ENCODE measurements at regions not wholly inside any gene's neighbourhood (a gene's known extent, or its start where the extent isn't known, plus 50 kb on each side); places are given as distances from the start of the nearest gene placed in this dataset.

DNA sequence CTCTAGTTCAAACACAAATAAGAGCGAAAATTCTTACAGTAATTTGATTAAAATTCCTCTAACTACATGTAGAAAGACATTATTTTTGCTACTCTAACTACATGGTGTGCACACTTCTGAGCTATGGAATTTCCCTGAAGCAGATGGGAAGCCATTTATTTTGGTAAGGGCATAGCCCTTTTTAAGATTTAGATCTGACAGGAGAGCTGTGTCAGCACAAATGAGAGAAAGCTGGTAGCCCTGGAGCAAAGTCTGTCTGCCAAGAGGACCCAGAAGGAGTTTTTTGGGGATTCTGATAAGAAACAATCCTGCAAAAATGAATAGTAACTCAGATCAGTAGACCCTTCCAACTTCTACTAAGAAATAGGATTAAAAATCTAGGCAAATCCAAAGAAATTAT lies 595.9 kb upstream of the MEF2C start:
- TF ChIP-seq, protein P1, sequence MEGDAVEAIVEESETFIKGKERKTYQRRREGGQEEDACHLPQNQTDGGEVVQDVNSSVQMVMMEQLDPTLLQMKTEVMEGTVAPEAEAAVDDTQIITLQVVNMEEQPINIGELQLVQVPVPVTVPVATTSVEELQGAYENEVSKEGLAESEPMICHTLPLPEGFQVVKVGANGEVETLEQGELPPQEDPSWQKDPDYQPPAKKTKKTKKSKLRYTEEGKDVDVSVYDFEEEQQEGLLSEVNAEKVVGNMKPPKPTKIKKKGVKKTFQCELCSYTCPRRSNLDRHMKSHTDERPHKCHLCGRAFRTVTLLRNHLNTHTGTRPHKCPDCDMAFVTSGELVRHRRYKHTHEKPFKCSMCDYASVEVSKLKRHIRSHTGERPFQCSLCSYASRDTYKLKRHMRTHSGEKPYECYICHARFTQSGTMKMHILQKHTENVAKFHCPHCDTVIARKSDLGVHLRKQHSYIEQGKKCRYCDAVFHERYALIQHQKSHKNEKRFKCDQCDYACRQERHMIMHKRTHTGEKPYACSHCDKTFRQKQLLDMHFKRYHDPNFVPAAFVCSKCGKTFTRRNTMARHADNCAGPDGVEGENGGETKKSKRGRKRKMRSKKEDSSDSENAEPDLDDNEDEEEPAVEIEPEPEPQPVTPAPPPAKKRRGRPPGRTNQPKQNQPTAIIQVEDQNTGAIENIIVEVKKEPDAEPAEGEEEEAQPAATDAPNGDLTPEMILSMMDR (IDR thresholded peaks at IDR 0.05) = no peak
- no peak for TF ChIP-seq POLR2AphosphoS5 (IDR thresholded peaks at IDR 0.05)
- TF ChIP-seq POLR2A (IDR thresholded peaks at IDR 0.05) = no peak
- no peak for TF ChIP-seq EP300 (IDR thresholded peaks at IDR 0.05)

Measured in stomach (tissue), 4 donors.